Loucy (cell line): ENCODE measurements at regions not wholly inside any gene's neighbourhood (a gene's known extent, or its start where the extent isn't known, plus 50 kb on each side); places are given as distances from the start of the nearest gene placed in this dataset.

Experiments used
- EZH2phosphoT487 ChIP-seq: fragments of 200-600 bp; IDR thresholded peaks from 2 replicates; pipeline ENCODE4 v1.6.1; 2018; ENCODE audit warnings: antibody characterized with exemption, mild to moderate bottlenecking, moderate library complexity, borderline replicate concordance
- TF ChIP-seq, protein P1 (sequence below): fragments of 200-600 bp; sonication (generic); conservative IDR thresholded peaks from 2 replicates; pipeline ENCODE4 v1.5.1; 2014; ENCODE audit warnings: mild to moderate bottlenecking, antibody characterized with exemption, low read length

DNA sequence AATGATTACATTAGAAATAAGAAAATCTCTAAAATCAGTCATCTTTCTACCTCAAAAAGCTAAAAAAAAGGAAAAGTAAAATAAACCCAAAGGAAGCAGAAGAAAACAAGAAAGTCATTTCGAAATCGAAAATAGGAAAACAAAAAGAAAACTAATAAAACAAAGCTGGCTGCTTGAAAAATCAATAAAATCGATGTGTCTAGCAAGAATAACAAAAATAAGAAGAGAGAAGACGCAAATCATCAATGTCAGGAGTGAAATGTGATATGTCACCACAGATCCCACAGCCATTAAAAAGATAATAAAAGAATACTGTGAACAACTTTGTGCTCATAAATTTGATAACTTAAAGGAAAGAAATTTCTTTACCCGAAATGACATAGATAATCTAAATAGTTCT is 218.1 kb upstream of the S1PR3 start:
- TF ChIP-seq, protein P1, sequence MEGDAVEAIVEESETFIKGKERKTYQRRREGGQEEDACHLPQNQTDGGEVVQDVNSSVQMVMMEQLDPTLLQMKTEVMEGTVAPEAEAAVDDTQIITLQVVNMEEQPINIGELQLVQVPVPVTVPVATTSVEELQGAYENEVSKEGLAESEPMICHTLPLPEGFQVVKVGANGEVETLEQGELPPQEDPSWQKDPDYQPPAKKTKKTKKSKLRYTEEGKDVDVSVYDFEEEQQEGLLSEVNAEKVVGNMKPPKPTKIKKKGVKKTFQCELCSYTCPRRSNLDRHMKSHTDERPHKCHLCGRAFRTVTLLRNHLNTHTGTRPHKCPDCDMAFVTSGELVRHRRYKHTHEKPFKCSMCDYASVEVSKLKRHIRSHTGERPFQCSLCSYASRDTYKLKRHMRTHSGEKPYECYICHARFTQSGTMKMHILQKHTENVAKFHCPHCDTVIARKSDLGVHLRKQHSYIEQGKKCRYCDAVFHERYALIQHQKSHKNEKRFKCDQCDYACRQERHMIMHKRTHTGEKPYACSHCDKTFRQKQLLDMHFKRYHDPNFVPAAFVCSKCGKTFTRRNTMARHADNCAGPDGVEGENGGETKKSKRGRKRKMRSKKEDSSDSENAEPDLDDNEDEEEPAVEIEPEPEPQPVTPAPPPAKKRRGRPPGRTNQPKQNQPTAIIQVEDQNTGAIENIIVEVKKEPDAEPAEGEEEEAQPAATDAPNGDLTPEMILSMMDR: no peak
- no peak for TF ChIP-seq EZH2phosphoT487
